Stomach (tissue), 8 donors: ENCODE measurements at regions not wholly inside any gene's neighbourhood (a gene's known extent, or its start where the extent isn't known, plus 50 kb on each side); places are given as distances from the start of the nearest gene placed in this dataset.

Source experiments
- DNase-seq, 2 donors: peaks; one replicate each; pipeline versions ENCODE4 v3.0.0 to v3.0.0-alpha.2; 2013 to 2019
- H3K27ac ChIP-seq, 5 donors: fragments of 200-600 bp in 4 of 5; sonication (generic) in 4 of 5; one replicate each; pipeline ENCODE4 v1.5.1; 2013 to 2019; ENCODE audit warnings: mild to moderate bottlenecking in 1 of 5, moderate library complexity in 1 of 5
- H3K27me3 ChIP-seq, 3 donors: fragments of 200-600 bp; sonication (generic); one replicate each; pipeline ENCODE4 v1.5.1; 2017 to 2019; ENCODE audit warnings: mixed run types in 1 of 3
- H3K36me3 ChIP-seq, 4 donors: fragments of 200-600 bp; sonication (generic); 1 replicate in 3 of 4; 2 replicates in 1 of 4; pipeline ENCODE4 v1.5.1; 2016 to 2019
- H3K4me1 ChIP-seq, 4 donors: fragments of 200-600 bp; sonication (generic); one replicate each; pipeline ENCODE4 v1.5.1; 2016 to 2019
- H3K4me3 ChIP-seq, 4 donors: fragments of 200-600 bp; sonication (generic) in 3 of 4; one replicate each; pipeline ENCODE4 v1.5.1; 2016 to 2019; ENCODE audit warnings: mild to moderate bottlenecking in 1 of 4
- H3K9me3 ChIP-seq, 4 donors: fragments of 200-600 bp; sonication (generic); one replicate each; pipeline ENCODE4 v1.5.1; 2016 to 2019
- EP300 ChIP-seq: sonication (generic); formaldehyde crosslinking; IDR thresholded peaks from one replicate; pipeline ENCODE4 v1.6.1; 2017; ENCODE audit warnings: antibody characterized with exemption
- POLR2A ChIP-seq, 4 donors: fragments of 450-650 bp; IDR thresholded peaks; one replicate each; pipeline ENCODE4 v1.6.1; 2016; ENCODE audit warnings: antibody characterized with exemption in 4 of 4, control low read depth in 2 of 4, mild to moderate bottlenecking in 1 of 4, moderate library complexity in 1 of 4
- POLR2AphosphoS5 ChIP-seq, 3 donors: sonication (generic); formaldehyde crosslinking; IDR thresholded peaks; one replicate each; pipeline ENCODE4 v1.6.1; 2016; ENCODE audit warnings: antibody characterized with exemption in 3 of 3
- WGBS, 5 donors: extraction: QIAGEN DNeasy Blood & Tissue Kit in 3 of 5; methylation state at CpG; one replicate each; pipeline versions ENCODE4 v1.1.5 to v1.1.7; 2013 to 2018; 5-methylcytosine and 5-hydroxymethylcytosine counted together
- intact Hi-C: fragments of 100-400 bp; cut with DNase I; formaldehyde crosslinking; loops from one replicate; pipeline ENCODE4 v1.15.1; 2023; ENCODE audit warnings: low total_unique reads
- TF ChIP-seq, protein P1 (sequence below), 7 experiments: fragments of 450-650 bp in 4 of 7; fragments of 200-600 bp in 3 of 7; sonication (generic) in 3 of 7; IDR thresholded peaks; one replicate each; pipeline ENCODE4 v1.5.1; 2016 to 2019; ENCODE audit warnings: antibody characterized with exemption in 7 of 7, control low read depth in 2 of 7, mild to moderate bottlenecking in 1 of 7
- donor health status: healthy with polysubstance abuse.
- donor health status: Bipolar disorder and iron deficiency.
- donor health status: healthy.

GRCh38 chr4:96519291-96519690, 679.4 kb downstream of the PDHA2 start:
- no peaks in the 10 kb centered on the region for H3K36me3 ChIP-seq
- intact Hi-C loops: no loop called here
- TF ChIP-seq EP300 (no peak), POLR2A (IDR thresholded peaks at IDR 0.05) (no peak), POLR2AphosphoS5 (IDR thresholded peaks at IDR 0.05) (no peak)
- TF ChIP-seq, protein P1, sequence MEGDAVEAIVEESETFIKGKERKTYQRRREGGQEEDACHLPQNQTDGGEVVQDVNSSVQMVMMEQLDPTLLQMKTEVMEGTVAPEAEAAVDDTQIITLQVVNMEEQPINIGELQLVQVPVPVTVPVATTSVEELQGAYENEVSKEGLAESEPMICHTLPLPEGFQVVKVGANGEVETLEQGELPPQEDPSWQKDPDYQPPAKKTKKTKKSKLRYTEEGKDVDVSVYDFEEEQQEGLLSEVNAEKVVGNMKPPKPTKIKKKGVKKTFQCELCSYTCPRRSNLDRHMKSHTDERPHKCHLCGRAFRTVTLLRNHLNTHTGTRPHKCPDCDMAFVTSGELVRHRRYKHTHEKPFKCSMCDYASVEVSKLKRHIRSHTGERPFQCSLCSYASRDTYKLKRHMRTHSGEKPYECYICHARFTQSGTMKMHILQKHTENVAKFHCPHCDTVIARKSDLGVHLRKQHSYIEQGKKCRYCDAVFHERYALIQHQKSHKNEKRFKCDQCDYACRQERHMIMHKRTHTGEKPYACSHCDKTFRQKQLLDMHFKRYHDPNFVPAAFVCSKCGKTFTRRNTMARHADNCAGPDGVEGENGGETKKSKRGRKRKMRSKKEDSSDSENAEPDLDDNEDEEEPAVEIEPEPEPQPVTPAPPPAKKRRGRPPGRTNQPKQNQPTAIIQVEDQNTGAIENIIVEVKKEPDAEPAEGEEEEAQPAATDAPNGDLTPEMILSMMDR (IDR thresholded peaks at IDR 0.05): no peak
- no peaks in the 10 kb centered on the region for H3K27me3 ChIP-seq
- no peak overlapping the region for H3K27ac ChIP-seq
- H3K4me1 ChIP-seq: no peaks in the 10 kb centered on the region
- no peak for DNase-seq
- H3K4me3 ChIP-seq: no peak overlapping the region
- 3 to 29% (median 15%) methylated on average over 1 of the region's 1 CpG for WGBS, 5 donors
- peaks cover 0 to 6% (median 2%) of the 10 kb centered on the region in 4 donors for H3K9me3 ChIP-seq

GRCh38 chr4:96521046-96521536, 681.2 kb downstream of the PDHA2 start:
- 83 to 96% (median 94%) methylated on average over 5 to 18 of the region's 18 CpGs for WGBS, 5 donors

GRCh38 chr4:96523611-96524010, 683.7 kb downstream of the PDHA2 start:
- no peaks in the 10 kb centered on the region for H3K36me3 ChIP-seq
- peaks cover 0 to 6% (median 2%) of the 10 kb centered on the region in 4 donors for H3K9me3 ChIP-seq
- DNase-seq: no peak
- no peak for TF ChIP-seq POLR2AphosphoS5 (IDR thresholded peaks at IDR 0.05)
- TF ChIP-seq EP300: no peak
- H3K27me3 ChIP-seq: no peaks in the 10 kb centered on the region
- no peak overlapping the region for H3K4me3 ChIP-seq
- no peak overlapping the region for H3K27ac ChIP-seq
- intact Hi-C loops: no loop called here
- H3K4me1 ChIP-seq: no peaks in the 10 kb centered on the region
- WGBS, 5 donors: 73 to 93% (median 82%) methylated on average over 5 of the region's 5 CpGs

More at GRCh38 chr4:96521046-96521536, 681.2 kb downstream of the PDHA2 start:
- Histone ChIP-seq H3K36me3 (no peaks in the 10 kb centered on the region), H3K4me1 (no peaks in the 10 kb centered on the region), H3K4me3 (no peak overlapping the region), H3K9me3 (peaks cover 0 to 6% (median 2%) of the 10 kb centered on the region in 4 donors), H3K27ac (no peak overlapping the region), H3K27me3 (no peaks in the 10 kb centered on the region)
- TF ChIP-seq, protein P1 (IDR thresholded peaks at IDR 0.05): no peak
- no peak for TF ChIP-seq EP300
- DNase-seq: no peak
- intact Hi-C loops: no loop called here

- H3K27ac ChIP-seq: no peak overlapping the region
- no peaks in the 10 kb centered on the region for H3K27me3 ChIP-seq
- H3K36me3 ChIP-seq: no peaks in the 10 kb centered on the region
- TF ChIP-seq POLR2AphosphoS5 (IDR thresholded peaks at IDR 0.05) (no peak), POLR2A (IDR thresholded peaks at IDR 0.05) (no peak), EP300 (no peak)
- TF ChIP-seq, protein P1 (IDR thresholded peaks at IDR 0.05): no peak
- H3K4me1 ChIP-seq: no peaks in the 10 kb centered on the region
- DNase-seq: no peak
- 79 to 87% (median 83%) methylated on average over 12 of the region's 12 CpGs for WGBS, 5 donors
- intact Hi-C loops: no loop called here
- no peak overlapping the region for H3K4me3 ChIP-seq
- H3K9me3 ChIP-seq: peaks cover 0 to 6% (median 2%) of the 10 kb centered on the region in 4 donors
These were observed 684.5 kb downstream of the PDHA2 start for GRCh38 chr4:96524311-96524875.

GRCh38 chr4:96525898-96526297, 686.0 kb downstream of the PDHA2 start:
- intact Hi-C loops: no loop called here
- no peaks in the 10 kb centered on the region for H3K27me3 ChIP-seq
- no peak for DNase-seq
- H3K27ac ChIP-seq: no peak overlapping the region
- TF ChIP-seq EP300: no peak
- no peaks in the 10 kb centered on the region for H3K4me1 ChIP-seq
- peaks cover 0 to 5% (median 2%) of the 10 kb centered on the region in 4 donors for H3K9me3 ChIP-seq
- no peaks in the 10 kb centered on the region for H3K36me3 ChIP-seq
- H3K4me3 ChIP-seq: no peak overlapping the region
